ENCODE measurements at regions not wholly inside any gene's neighbourhood (a gene's known extent, or its start where the extent isn't known, plus 50 kb on each side); places are given as distances from the start of the nearest gene placed in this dataset.
A peak's percentile ranks its signal among the peaks of the same experiment; 100 is the strongest.

DNA sequence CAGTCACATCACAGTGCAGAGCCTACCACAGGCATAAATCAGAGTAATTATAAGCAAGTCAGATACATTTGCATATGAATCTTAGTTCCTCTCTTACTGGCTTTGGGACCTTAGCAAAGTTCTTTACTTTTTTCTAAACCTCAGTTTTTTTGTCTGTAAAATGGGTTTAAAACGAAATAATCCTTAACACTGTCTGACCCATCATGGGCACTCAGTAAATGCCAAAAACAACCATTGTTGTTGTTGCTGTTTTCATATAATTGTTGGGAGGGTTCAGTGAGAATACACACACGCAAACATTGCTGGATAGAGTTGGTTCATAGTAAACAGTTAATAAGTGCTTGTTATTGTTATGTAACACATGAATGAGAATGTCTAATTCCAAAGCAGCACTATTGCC is 184.9 kb downstream of the BLID start:
- H3K79me2 ChIP-seq (ENCODE audit: control insufficient read depth, insufficient read depth, low read length) = no peaks in the 10 kb centered on the region
- H3K27me3 ChIP-seq (ENCODE audit: control insufficient read depth, extremely low read depth, insufficient read depth, low read length) = no peaks in the 10 kb centered on the region
- H3K4me1 ChIP-seq (ENCODE audit: control insufficient read depth, extremely low read depth, insufficient read depth, low read length) = peaks cover 27% of the 10 kb centered on the region
- dilution Hi-C loops (cut with MboI; ENCODE audit: extremely low pct_ligation_motif_present, low sequenced_read_pairs) = no loop called here
- no peaks in the 10 kb centered on the region for H3K9me3 ChIP-seq (ENCODE audit: control insufficient read depth, low read depth, low read length)
- no peak overlapping the region for H3K4me2 ChIP-seq (ENCODE audit: control insufficient read depth, extremely low read depth, insufficient read depth, low read depth, low read length)
- no peak overlapping the region for H3K4me3 ChIP-seq (ENCODE audit: control insufficient read depth in 2 of 3, extremely low read depth in 1 of 3, insufficient read depth in 2 of 3, low read depth in 1 of 3, low read length in 3 of 3)
- no peak for FAIRE-seq
- H4K20me1 ChIP-seq (ENCODE audit: control insufficient read depth, extremely low read depth, insufficient read depth, low read length) = no peaks in the 10 kb centered on the region
- TF ChIP-seq CTCF (optimal IDR thresholded peaks at IDR 0.05 in 1 of 3, IDR thresholded peaks at IDR 0.05 in 1 of 3, conservative IDR thresholded peaks at IDR 0.05 in 1 of 3; ENCODE audit: extremely low read depth in 1 of 3, insufficient read depth in 2 of 3, low read length in 3 of 3) (no peak), EZH2 (IDR thresholded peaks at IDR 0.05; ENCODE audit: low read length) (no peak)
- H2AFZ ChIP-seq (ENCODE audit: control insufficient read depth, low read length) = no peak overlapping the region
- H3K9ac ChIP-seq (ENCODE audit: control insufficient read depth, extremely low read depth, insufficient read depth, low read length) = no peak overlapping the region
- H3K36me3 ChIP-seq (ENCODE audit: control insufficient read depth in 2 of 2, extremely low read depth in 1 of 2, insufficient read depth in 2 of 2, low read length in 2 of 2) = no peaks in the 10 kb centered on the region
- DNase-seq (ENCODE audit: low read depth, low spot score) = no peak
- no peak overlapping the region for H3K27ac ChIP-seq (ENCODE audit: control insufficient read depth, insufficient read depth, low read length)
- no peaks in the 10 kb centered on the region for H3K9me1 ChIP-seq (ENCODE audit: control insufficient read depth, extremely low read depth, insufficient read depth, low read length)

DNA sequence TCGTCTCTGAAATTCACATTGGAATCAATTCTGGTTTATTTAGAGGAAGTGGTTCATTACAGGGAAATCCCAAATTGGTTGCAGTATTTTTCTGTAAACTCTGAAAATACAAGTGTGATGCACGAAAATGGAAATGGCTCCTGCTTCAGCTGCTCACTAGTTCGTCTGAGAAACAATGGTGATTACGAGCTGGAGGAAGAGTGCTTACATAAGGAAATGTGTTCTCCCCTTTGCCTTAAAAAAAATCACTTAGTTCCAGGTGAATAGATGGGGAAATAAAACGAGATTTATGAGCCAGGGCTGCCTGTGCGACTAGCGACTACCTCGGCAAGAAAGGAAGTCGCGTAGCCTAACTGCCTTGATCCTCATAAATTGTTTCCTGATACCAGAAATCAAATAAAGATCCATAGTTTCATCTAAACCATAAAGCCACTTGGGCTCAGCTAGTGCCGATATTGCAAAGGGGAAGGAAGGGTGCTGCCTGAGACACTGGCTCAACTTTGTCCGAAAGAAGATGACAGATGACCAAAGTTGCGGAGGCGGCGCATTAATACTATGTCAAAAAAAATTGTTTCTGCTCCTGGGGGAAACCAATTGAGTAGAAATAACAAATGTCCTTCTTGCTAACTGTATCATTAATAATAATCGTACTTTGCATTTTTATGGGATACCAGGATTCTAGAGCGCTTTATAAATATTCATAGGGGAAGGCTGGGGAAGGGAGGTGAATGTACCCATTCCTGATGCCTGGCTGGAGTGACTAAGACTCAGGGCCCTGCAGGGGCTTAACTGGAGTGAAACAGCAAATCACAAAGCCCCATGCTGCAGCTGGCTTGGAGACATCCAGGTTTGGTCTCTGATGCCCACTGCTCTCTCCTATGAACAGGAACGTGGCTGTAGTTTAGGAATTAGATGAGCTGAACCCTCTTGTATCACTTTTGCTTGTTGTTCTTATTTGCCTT is 185.7 kb downstream of the BLID start:
- Histone ChIP-seq H3K4me1 (ENCODE audit: control insufficient read depth, extremely low read depth, insufficient read depth, low read length) (peaks cover 21% of the 10 kb centered on the region), H3K79me2 (ENCODE audit: control insufficient read depth, insufficient read depth, low read length) (no peaks in the 10 kb centered on the region), H3K4me2 (ENCODE audit: control insufficient read depth, extremely low read depth, insufficient read depth, low read depth, low read length) (peak overlapping the region; percentile 50), H3K27ac (ENCODE audit: control insufficient read depth, insufficient read depth, low read length) (no peak overlapping the region), H4K20me1 (ENCODE audit: control insufficient read depth, extremely low read depth, insufficient read depth, low read length) (no peaks in the 10 kb centered on the region), H3K4me3 (ENCODE audit: control insufficient read depth in 2 of 3, extremely low read depth in 1 of 3, insufficient read depth in 2 of 3, low read depth in 1 of 3, low read length in 3 of 3) (no peak overlapping the region), H3K9me3 (ENCODE audit: control insufficient read depth, low read depth, low read length) (no peaks in the 10 kb centered on the region), H3K36me3 (ENCODE audit: control insufficient read depth in 2 of 2, extremely low read depth in 1 of 2, insufficient read depth in 2 of 2, low read length in 2 of 2) (no peaks in the 10 kb centered on the region), H3K27me3 (ENCODE audit: control insufficient read depth, extremely low read depth, insufficient read depth, low read length) (no peaks in the 10 kb centered on the region), H3K9ac (ENCODE audit: control insufficient read depth, extremely low read depth, insufficient read depth, low read length) (no peak overlapping the region), H2AFZ (ENCODE audit: control insufficient read depth, low read length) (no peak overlapping the region), H3K9me1 (ENCODE audit: control insufficient read depth, extremely low read depth, insufficient read depth, low read length) (no peaks in the 10 kb centered on the region)
- DNase-seq (ENCODE audit: low read depth, low spot score) = no peak
- TF ChIP-seq EZH2 (IDR thresholded peaks at IDR 0.05; ENCODE audit: low read length) = no peak
- TF ChIP-seq CTCF (optimal IDR thresholded peaks at IDR 0.05 in 1 of 3, IDR thresholded peaks at IDR 0.05 in 1 of 3, conservative IDR thresholded peaks at IDR 0.05 in 1 of 3; ENCODE audit: extremely low read depth in 1 of 3, insufficient read depth in 2 of 3, low read length in 3 of 3) = no peak
- dilution Hi-C loops (cut with MboI; ENCODE audit: extremely low pct_ligation_motif_present, low sequenced_read_pairs) = no loop called here
- FAIRE-seq = peak; percentile 26

Data from keratinocyte (primary cell).